ENCODE measurements at regions not wholly inside any gene's neighbourhood (a gene's known extent, or its start where the extent isn't known, plus 50 kb on each side); places are given as distances from the start of the nearest gene placed in this dataset.

DNA sequence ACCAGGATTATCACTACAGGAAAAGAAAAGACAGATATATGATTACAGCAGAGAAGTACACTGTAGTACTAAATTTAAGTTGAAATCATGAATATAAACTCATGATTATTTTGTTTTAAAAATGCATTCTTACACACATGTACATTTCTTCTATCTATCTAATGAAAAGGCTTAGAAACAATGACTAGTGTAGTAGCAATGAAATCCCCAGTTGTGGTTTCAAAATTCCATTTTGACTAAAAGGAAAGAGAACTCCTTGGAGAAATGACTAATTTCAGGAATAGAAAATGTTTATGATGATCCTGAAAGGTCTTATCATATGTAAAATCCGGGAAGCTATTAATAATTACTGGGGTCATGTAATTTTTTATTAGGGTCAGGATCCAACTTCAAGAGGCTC lies 195.0 kb upstream of the STARD13 start:
- Histone ChIP-seq H3K4me1 (ENCODE audit: control insufficient read depth in 1 of 2, insufficient read depth in 1 of 2, low read depth in 1 of 2, low read length in 1 of 2) (no peaks in the 10 kb centered on the region), H3K4me3 (ENCODE audit: low read depth in 1 of 2, low read length in 1 of 2) (no peak overlapping the region), H3K27ac (no peak overlapping the region), H3K27me3 (no peaks in the 10 kb centered on the region), H3K9me3 (peaks cover 6% of the 10 kb centered on the region), H3K36me3 (no peaks in the 10 kb centered on the region)
- TF ChIP-seq, protein P1, sequence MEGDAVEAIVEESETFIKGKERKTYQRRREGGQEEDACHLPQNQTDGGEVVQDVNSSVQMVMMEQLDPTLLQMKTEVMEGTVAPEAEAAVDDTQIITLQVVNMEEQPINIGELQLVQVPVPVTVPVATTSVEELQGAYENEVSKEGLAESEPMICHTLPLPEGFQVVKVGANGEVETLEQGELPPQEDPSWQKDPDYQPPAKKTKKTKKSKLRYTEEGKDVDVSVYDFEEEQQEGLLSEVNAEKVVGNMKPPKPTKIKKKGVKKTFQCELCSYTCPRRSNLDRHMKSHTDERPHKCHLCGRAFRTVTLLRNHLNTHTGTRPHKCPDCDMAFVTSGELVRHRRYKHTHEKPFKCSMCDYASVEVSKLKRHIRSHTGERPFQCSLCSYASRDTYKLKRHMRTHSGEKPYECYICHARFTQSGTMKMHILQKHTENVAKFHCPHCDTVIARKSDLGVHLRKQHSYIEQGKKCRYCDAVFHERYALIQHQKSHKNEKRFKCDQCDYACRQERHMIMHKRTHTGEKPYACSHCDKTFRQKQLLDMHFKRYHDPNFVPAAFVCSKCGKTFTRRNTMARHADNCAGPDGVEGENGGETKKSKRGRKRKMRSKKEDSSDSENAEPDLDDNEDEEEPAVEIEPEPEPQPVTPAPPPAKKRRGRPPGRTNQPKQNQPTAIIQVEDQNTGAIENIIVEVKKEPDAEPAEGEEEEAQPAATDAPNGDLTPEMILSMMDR (IDR thresholded peaks at IDR 0.05) = no peak

DNA sequence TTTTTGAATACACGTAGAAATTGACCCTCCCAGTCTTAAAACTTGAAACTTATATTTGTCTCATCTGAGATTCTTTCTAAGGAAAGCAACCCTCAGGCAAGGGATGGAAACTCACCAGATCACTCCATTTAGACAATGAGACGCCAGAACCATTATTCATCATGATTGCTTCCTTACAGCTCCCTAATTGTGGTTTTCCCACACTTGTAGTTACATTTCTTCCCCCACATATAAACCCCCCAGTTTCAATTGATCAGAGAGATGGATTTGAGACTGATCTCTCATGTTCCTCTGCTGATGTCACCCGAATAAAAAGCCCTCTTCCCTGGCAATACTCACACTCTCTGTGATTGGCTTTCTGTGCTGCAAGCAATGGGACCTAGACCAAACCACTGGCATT lies 197.9 kb upstream of the STARD13 start:
- no peaks in the 10 kb centered on the region for H3K4me1 ChIP-seq (ENCODE audit: control insufficient read depth in 1 of 2, insufficient read depth in 1 of 2, low read depth in 1 of 2, low read length in 1 of 2)
- TF ChIP-seq, protein P1 (IDR thresholded peaks at IDR 0.05) = no peak

DNA sequence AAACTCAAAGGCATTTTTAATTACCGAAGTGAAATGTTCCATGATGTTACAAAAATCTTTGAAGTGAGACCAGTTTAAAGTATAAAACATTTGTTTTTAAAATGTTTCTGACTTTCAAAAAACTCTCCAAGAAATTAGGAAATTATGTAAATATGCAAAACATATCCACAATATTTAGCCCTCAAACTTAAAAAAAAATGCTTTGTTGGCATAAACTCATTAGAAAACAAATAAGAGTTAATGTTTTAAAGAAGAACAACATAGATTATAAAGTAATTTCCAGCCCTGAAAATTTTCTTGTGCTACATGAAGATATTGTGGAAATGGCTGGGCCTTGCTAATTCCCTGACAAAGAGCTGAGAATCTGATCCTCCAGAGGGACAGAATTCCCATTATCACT lies 199.7 kb upstream of the STARD13 start:
- H3K4me3 ChIP-seq (ENCODE audit: low read depth in 1 of 2, low read length in 1 of 2) = no peak overlapping the region
- no peak overlapping the region for H3K27ac ChIP-seq
- H3K4me1 ChIP-seq (ENCODE audit: control insufficient read depth in 1 of 2, insufficient read depth in 1 of 2, low read depth in 1 of 2, low read length in 1 of 2) = no peaks in the 10 kb centered on the region
- H3K36me3 ChIP-seq = no peaks in the 10 kb centered on the region
- H3K27me3 ChIP-seq = no peaks in the 10 kb centered on the region
- TF ChIP-seq, protein P1 (IDR thresholded peaks at IDR 0.05) = no peak
- no peaks in the 10 kb centered on the region for H3K9me3 ChIP-seq

More for the DNA sequence above, 197.9 kb upstream of the STARD13 start:
- no peaks in the 10 kb centered on the region for H3K36me3 ChIP-seq
- H3K27ac ChIP-seq = no peak overlapping the region
- no peaks in the 10 kb centered on the region for H3K9me3 ChIP-seq
- H3K4me3 ChIP-seq (ENCODE audit: low read depth in 1 of 2, low read length in 1 of 2) = no peak overlapping the region
- no peaks in the 10 kb centered on the region for H3K27me3 ChIP-seq

DNA sequence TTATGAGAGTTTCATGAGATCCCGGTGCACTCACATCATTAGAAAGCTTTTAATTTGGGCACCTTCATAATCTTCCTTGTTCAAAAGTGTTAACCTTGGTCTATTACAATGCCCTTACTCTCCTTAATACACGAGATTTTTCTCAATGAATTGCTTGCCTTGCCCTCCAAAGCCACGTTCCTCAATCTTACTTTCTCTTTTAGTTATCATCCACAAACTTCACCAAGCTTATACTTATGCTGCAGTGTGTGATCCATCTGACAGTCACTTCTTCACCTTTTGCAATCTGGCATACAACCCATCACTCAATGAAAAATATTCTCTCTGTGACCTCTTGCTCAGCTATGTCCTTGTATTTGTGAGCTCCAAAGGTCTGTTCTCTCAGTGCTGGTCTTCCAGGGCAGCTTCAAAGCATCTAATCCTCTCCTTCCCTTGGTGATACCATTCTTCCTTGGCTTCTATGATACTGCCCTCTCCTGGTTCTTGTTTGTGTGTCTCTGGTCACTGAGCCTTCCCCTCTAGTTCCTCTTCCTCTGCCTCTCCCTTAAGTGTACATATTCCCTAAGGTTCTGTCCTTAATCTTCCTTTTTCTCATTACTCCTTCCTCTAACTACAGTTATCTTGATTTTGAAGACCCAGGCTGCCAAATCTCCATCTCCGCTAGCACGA lies 202.2 kb upstream of the STARD13 start:
- TF ChIP-seq, protein P1 (IDR thresholded peaks at IDR 0.05) = no peak
- H3K27me3 ChIP-seq = no peaks in the 10 kb centered on the region
- H3K9me3 ChIP-seq = no peaks in the 10 kb centered on the region
- H3K36me3 ChIP-seq = no peaks in the 10 kb centered on the region
- no peaks in the 10 kb centered on the region for H3K4me1 ChIP-seq (ENCODE audit: control insufficient read depth in 1 of 2, insufficient read depth in 1 of 2, low read depth in 1 of 2, low read length in 1 of 2)
- H3K4me3 ChIP-seq (ENCODE audit: low read depth in 1 of 2, low read length in 1 of 2) = no peak overlapping the region
- H3K27ac ChIP-seq = no peak overlapping the region

DNA sequence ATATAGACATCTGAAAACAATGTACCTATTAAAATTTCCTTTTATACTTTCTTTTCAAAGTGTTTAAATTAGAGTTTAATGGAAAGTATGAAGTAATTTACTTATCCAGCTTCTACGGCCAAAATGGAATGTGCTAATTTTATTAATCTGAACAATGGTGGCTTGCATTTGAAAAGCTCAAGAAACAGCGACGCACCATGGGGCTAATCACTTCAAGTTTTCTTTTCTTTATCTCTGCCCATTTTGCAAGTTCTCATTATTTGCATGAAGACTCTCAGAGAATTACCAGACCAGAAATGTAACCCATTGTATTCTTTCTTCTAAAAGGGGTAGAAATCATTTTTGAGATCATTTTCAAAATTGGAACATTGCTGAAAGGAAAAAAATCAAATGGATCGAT lies 204.0 kb upstream of the STARD13 start:
- TF ChIP-seq, protein P1 (IDR thresholded peaks at IDR 0.05) = no peak
- H3K27me3 ChIP-seq = no peaks in the 10 kb centered on the region

More for the DNA sequence above, 204.0 kb upstream of the STARD13 start:
- H3K4me1 ChIP-seq (ENCODE audit: control insufficient read depth in 1 of 2, insufficient read depth in 1 of 2, low read depth in 1 of 2, low read length in 1 of 2) = no peaks in the 10 kb centered on the region
- H3K4me3 ChIP-seq (ENCODE audit: low read depth in 1 of 2, low read length in 1 of 2) = no peak overlapping the region
- H3K36me3 ChIP-seq = no peaks in the 10 kb centered on the region
- H3K27ac ChIP-seq = no peak overlapping the region
- no peaks in the 10 kb centered on the region for H3K9me3 ChIP-seq

All from neutrophil (primary cell).